ENCODE measurements at regions not wholly inside any gene's neighbourhood (a gene's known extent, or its start where the extent isn't known, plus 50 kb on each side); places are given as distances from the start of the nearest gene placed in this dataset.

DNA sequence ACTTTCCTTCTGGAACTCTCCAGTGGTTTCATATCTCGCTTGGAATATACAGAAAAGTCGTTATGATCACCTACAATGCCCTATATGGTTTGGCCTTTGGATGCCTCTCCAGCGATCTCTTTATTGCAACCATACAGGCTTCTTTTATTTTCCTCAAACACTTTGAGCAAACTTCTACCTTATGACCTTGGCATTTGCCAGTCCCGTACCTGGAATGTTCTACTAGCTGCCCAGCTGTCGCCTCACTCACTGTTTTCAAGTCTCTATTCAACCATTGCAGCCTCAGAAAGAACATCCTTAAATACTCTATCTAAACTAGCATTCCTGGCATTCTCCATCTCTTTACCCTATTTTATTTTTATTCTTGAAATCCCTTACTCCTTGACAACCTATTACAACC is 50.4 kb upstream of the NEDD9 start:
- Mint-ChIP-seq H3K36me3 (ENCODE audit: low read depth) (peaks cover 2% of the 10 kb centered on the region), H3K27me3 (no peaks in the 10 kb centered on the region), H3K4me3 (no peak overlapping the region), H3K27ac (no peak overlapping the region), H3K4me1 (peaks cover 20% of the 10 kb centered on the region)
- no peaks in the 10 kb centered on the region for H3K9me3 ChIP-seq (ENCODE audit: control insufficient read depth, low read length, poor library complexity, severe bottlenecking)
- ATAC-seq = no peak
- DNase-seq = no peak
